Smooth muscle cell (in vitro differentiated cells): ENCODE measurements at regions not wholly inside any gene's neighbourhood (a gene's known extent, or its start where the extent isn't known, plus 50 kb on each side); places are given as distances from the start of the nearest gene placed in this dataset.
"Not testable (repeated sequence)": the region's sequence is repeated elsewhere in the genome, so short reads cannot be mapped to it uniquely, and the experiment has no call there.

ENCODE experiments used
- DNase-seq: peaks from one replicate; lab custom pipeline; 2025; ENCODE audit not compliant: unreplicated experiment; lab: John Stamatoyannopoulos, UW
- H2AFZ ChIP-seq: fragments of 200-600 bp; sonication (generic); 2 replicates; pipeline ENCODE4 v1.6.0; 2016; ENCODE audit warnings: antibody characterized with exemption, low read depth, mild to moderate bottlenecking
- H3F3A ChIP-seq: fragments of 200-600 bp; sonication (generic); 2 replicates; pipeline ENCODE4 v1.6.0; 2017; ENCODE audit warnings: antibody characterized with exemption, low read depth
- H3K27ac ChIP-seq: fragments of 200-600 bp; sonication (generic); 2 replicates; pipeline ENCODE4 v1.5.1; 2016; ENCODE audit warnings: low read depth, mild to moderate bottlenecking
- H3K27me3 ChIP-seq: fragments of 200-600 bp; sonication (generic); 2 replicates; pipeline ENCODE4 v1.6.1; 2016; ENCODE audit warnings: low read depth, mild to moderate bottlenecking
- H3K36me3 ChIP-seq: fragments of 200-600 bp; sonication (generic); 2 replicates; pipeline ENCODE4 v1.5.1; 2016; ENCODE audit warnings: low read depth
- H3K4me1 ChIP-seq: fragments of 200-600 bp; sonication (generic); 2 replicates; pipeline ENCODE4 v1.5.1; 2016; ENCODE audit warnings: low read depth
- H3K4me2 ChIP-seq: fragments of 200-600 bp; sonication (generic); 2 replicates; pipeline ENCODE4 v1.6.0; 2016; ENCODE audit warnings: mild to moderate bottlenecking
- H3K4me3 ChIP-seq: fragments of 200-600 bp; sonication (generic); 2 replicates; pipeline ENCODE4 v1.5.1; 2016; ENCODE audit warnings: mild to moderate bottlenecking
- H3K79me2 ChIP-seq: fragments of 200-600 bp; sonication (generic); 2 replicates; pipeline ENCODE4 v1.6.0; 2016; ENCODE audit warnings: low read depth, mild to moderate bottlenecking
- H3K9ac ChIP-seq: fragments of 200-600 bp; sonication (generic); 2 replicates; pipeline ENCODE4 v1.6.0; 2016; ENCODE audit warnings: low read depth
- H3K9me3 ChIP-seq: fragments of 200-600 bp; sonication (generic); replicated peaks from 2 replicates; pipeline ENCODE4 v1.5.1; 2016; ENCODE audit warnings: low read depth
- H4K20me1 ChIP-seq: fragments of 200-600 bp; sonication (generic); 2 replicates; pipeline ENCODE4 v1.6.0; 2016; ENCODE audit warnings: low read depth
- CTCF ChIP-seq: fragments of 200-600 bp; sonication (generic); IDR thresholded peaks from 2 replicates; pipeline ENCODE4 v1.5.1; 2017; ENCODE audit warnings: borderline replicate concordance, mild to moderate bottlenecking, antibody characterized with exemption; ENCODE audit not compliant: insufficient read depth, poor library complexity, severe bottlenecking
- WGBS: methylation state at CpG from one replicate; pipeline ENCODE4 v1.1.7; 2016; ENCODE audit warnings: low lambda C conversion rate; 5-methylcytosine and 5-hydroxymethylcytosine counted together

GRCh38 chr20:53676519-53676822 is 82.8 kb upstream of the ZNF217 start:
- Histone ChIP-seq H3K79me2 (no peaks in the 10 kb centered on the region), H2AFZ (no peak overlapping the region), H3F3A (peaks cover 9% of the 10 kb centered on the region), H3K36me3 (no peaks in the 10 kb centered on the region), H3K9me3 (no peaks in the 10 kb centered on the region), H3K27me3 (no peaks in the 10 kb centered on the region), H3K9ac (no peak overlapping the region), H4K20me1 (no peaks in the 10 kb centered on the region), H3K4me3 (no peak overlapping the region), H3K4me2 (no peak overlapping the region), H3K4me1 (peaks cover 30% of the 10 kb centered on the region), H3K27ac (no peak overlapping the region)
- DNase-seq: no peak
- no peak for TF ChIP-seq CTCF
- WGBS: 93% methylated on average over 2 of the region's 2 CpGs

DNA sequence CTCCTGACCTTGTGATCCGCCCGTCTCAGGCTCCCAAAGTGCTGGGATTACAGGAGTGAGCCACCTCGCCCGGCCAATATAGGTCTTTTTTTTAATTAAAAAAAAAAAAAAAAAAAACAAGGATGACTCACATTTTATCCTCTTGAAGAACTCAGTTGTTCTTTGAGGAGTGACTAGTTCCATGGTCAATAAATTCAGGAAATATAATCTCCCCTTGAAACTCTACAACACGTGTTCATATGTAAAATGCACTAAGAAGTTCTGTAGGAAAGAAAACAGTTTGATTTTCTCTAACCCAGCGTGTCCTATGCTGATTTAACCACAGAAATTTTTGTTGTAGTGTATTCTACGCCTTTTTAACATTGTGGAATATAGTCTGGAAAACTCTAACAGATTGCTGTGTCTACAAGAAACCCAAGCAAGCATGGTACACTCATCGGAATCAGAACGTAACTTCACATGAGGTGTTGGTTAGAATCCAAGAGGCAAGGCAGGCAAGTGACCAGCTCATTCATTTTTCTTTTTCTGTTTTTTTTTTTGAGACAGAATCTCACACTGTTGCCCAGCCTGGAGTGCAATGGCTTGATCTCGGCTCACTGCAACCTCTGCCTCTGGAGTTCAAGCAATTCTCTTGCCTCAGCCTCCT is 79.0 kb upstream of the ZNF217 start:
- peak overlapping the region; percentile 23 for H3K27ac ChIP-seq
- 67% methylated on average over 10 of the region's 10 CpGs for WGBS
- no peaks in the 10 kb centered on the region for H3K9me3 ChIP-seq
- no peaks in the 10 kb centered on the region for H4K20me1 ChIP-seq
- no peak overlapping the region for H3K4me3 ChIP-seq
- no peaks in the 10 kb centered on the region for H3K79me2 ChIP-seq
- H3K36me3 ChIP-seq: no peaks in the 10 kb centered on the region
- no peak overlapping the region for H3K9ac ChIP-seq
- no peaks in the 10 kb centered on the region for H3K27me3 ChIP-seq
- peak overlapping the region; percentile 4 for H3K4me2 ChIP-seq
- no peak for TF ChIP-seq CTCF
- peaks cover 6% of the 10 kb centered on the region for H3F3A ChIP-seq
- peaks cover 1% of the 10 kb centered on the region for H3K4me1 ChIP-seq
- H2AFZ ChIP-seq: peak overlapping the region; percentile 59
- DNase-seq: no peak

DNA sequence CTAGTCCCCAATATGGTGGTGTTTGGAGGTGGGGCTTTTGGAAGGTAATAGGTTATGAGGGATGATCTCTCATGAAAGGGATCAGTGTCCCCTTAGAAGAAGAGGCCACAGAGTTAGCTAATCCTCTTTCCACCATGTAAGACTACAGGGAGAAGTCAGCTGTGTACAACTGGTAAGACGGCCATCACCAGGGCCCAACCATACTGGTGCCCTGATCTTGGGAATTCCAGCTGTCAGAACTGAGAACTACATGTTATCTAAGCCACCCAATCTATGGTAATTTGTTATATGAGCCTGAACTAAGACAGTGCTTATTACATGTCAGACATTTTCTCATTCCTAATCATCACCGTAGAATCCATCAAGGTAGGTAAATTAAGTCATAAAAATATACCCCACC is 77.7 kb upstream of the ZNF217 start:
- Histone ChIP-seq H2AFZ (no peak overlapping the region), H3K79me2 (no peaks in the 10 kb centered on the region), H3K27ac (no peak overlapping the region), H3K9me3 (no peaks in the 10 kb centered on the region), H3K4me3 (no peak overlapping the region), H3F3A (peaks cover 6% of the 10 kb centered on the region), H3K4me1 (no peaks in the 10 kb centered on the region), H3K36me3 (no peaks in the 10 kb centered on the region), H3K9ac (no peak overlapping the region), H3K27me3 (no peaks in the 10 kb centered on the region), H4K20me1 (no peaks in the 10 kb centered on the region), H3K4me2 (no peak overlapping the region)
- no peak for DNase-seq
- 79% methylated on average over 2 of the region's 2 CpGs for WGBS
- TF ChIP-seq CTCF: no peak

DNA sequence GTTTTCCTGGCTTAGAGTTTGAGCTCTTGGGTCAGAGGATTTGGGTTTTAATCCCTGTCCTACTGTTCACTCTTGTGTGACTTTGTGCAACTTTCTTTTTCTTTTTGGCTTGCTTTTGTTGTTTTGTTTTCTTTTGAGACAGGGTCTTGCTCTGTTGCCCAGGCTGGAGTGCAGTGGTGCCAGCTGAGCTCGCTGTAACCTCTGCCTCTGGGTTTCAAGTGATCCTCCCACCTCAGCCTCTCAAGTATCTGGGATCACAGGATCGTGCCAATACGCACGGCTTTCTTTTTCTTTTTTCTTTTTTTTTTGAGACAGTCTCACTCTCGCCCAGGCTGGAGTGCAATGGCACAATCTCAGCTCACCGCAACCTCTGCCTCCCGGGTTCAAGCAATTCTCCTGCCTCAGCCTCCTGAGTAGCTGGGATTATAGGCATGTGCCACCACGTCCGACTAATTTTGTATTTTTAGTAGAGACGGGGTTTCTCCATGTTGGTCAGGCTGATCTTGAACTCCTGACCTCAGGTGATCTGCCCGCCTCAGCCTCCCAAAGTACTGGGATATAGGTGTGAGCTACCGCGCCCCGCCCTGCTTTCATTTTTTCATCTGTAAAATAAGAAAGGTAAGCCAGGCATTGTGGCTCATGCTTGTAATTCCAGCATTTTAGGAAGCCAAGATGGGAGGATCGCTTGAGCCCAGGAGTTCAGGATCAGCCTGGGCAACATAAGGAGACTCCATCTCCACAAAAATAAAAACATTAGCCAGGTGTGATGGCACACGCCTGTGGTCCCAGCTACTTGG is 76.1 kb upstream of the ZNF217 start:
- H4K20me1 ChIP-seq, H3K4me1 ChIP-seq, H3K9ac ChIP-seq, H3K27ac ChIP-seq, H3K4me2 ChIP-seq, H2AFZ ChIP-seq, H3K9me3 ChIP-seq, H3K27me3 ChIP-seq, H3F3A ChIP-seq, H3K36me3 ChIP-seq, H3K79me2 ChIP-seq, H3K4me3 ChIP-seq, DNase-seq: not testable (repeated sequence)
- WGBS: 96% methylated on average over 16 of the region's 16 CpGs
